22Rv1 (cell line): ENCODE measurements at regions not wholly inside any gene's neighbourhood (a gene's known extent, or its start where the extent isn't known, plus 50 kb on each side); places are given as distances from the start of the nearest gene placed in this dataset.

Source experiments
- H3K27ac ChIP-seq: fragments of 450-650 bp; 2 replicates; pipeline ENCODE4 v1.5.1; 2017
- CTCF ChIP-seq: fragments of 450-650 bp; IDR thresholded peaks from 2 replicates; pipeline ENCODE4 v1.5.1; 2017; ENCODE audit warnings: mild to moderate bottlenecking
- ZFX ChIP-seq: fragments of 450-650 bp; IDR thresholded peaks from 2 replicates; pipeline ENCODE4 v1.6.1; 2017; ENCODE audit warnings: antibody characterized with exemption, borderline replicate concordance

- TF ChIP-seq CTCF (peak; percentile 40), ZFX (no peak)
- H3K27ac ChIP-seq, result no peak overlapping the region
Observed at GRCh38 chr7:17646253-17646956, 293.9 kb downstream of the SNX13 start.

- H3K27ac ChIP-seq, result no peak overlapping the region
Observed at GRCh38 chr7:17651341-17651740, 289.0 kb downstream of the SNX13 start.

DNA sequence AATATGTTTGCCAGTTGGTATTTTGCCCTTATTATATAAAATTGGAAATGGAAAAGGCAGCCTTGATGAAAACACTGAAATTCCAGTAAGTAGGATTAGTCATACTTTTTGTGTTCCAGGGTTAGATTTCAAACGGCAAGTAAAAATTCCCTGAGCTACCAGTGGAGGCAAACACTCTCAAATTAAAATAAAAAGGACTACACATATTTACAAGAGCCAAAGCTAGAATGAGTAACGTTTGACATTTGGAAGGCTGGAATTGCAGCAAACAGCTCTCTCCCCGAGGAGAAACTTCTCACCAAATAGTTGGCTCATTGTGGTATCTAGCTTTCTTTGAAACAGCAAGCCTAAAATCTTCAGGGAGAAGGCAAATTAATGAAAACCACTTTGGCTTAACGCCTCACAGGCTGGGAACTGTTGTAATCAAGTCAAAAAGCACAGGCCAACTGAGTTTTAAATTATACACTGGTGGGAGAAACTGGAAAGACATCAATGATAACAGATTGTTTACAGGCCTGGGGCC lies 288.4 kb downstream of the SNX13 start:
- no peak for TF ChIP-seq ZFX
- TF ChIP-seq CTCF, result no peak
- H3K27ac ChIP-seq, result no peak overlapping the region

More at GRCh38 chr7:17651341-17651740, 289.0 kb downstream of the SNX13 start:
- TF ChIP-seq CTCF, result no peak
- no peak for TF ChIP-seq ZFX

GRCh38 chr7:17654940-17655339 lies 285.4 kb downstream of the SNX13 start:
- H3K27ac ChIP-seq, result no peak overlapping the region
- TF ChIP-seq ZFX, result no peak
- no peak for TF ChIP-seq CTCF

DNA sequence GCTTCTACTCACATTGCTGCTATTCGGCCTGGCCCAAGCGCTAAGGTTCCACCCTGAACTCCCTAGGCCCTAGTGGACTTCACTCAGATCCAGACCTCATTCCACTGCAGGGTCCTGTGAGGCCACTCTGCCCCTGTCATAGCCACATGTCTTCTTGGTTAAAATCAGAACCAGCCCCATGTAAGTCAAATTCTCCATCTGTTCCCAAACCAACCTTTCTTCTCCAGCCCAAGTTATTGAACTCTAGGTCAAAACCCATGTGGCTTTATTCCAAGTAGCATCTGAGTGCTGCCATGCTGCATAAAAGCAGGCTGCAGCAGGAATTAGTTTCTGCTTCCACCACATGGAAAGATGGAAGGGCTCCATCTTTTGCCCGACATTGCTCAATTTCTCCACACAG lies 281.2 kb downstream of the SNX13 start:
- TF ChIP-seq ZFX (no peak), CTCF (no peak)
- H3K27ac ChIP-seq, result no peak overlapping the region

- TF ChIP-seq ZFX, result no peak
- TF ChIP-seq CTCF, result no peak
- no peak overlapping the region for H3K27ac ChIP-seq
Observed at GRCh38 chr7:17660116-17660515, 280.2 kb downstream of the SNX13 start.

- TF ChIP-seq ZFX (no peak), CTCF (no peak)
- no peak overlapping the region for H3K27ac ChIP-seq
Observed at GRCh38 chr7:17661982-17662585, 278.2 kb downstream of the SNX13 start.
